ENCODE measurements at regions not wholly inside any gene's neighbourhood (a gene's known extent, or its start where the extent isn't known, plus 50 kb on each side); places are given as distances from the start of the nearest gene placed in this dataset.

DNA sequence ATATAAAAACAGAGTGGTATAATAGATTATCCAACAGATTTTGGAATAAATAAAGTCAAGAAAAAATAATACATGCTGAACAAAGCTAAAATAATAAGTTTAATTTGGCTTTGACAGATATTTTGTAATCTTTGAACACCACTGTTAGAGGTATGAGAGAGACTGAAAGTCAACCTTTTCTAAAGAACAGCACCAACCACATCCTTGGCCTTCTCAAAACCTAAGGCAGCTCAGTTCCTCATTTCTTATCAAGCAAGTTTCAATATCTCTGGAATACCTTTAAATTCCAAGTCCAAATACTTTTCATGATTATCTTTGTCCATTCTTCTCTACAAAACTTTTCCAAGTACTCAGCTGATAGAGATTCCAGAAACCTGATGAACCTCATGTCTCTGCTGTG lies 1603.8 kb downstream of the CDH8 start (continued):
- TF ChIP-seq, protein P1, sequence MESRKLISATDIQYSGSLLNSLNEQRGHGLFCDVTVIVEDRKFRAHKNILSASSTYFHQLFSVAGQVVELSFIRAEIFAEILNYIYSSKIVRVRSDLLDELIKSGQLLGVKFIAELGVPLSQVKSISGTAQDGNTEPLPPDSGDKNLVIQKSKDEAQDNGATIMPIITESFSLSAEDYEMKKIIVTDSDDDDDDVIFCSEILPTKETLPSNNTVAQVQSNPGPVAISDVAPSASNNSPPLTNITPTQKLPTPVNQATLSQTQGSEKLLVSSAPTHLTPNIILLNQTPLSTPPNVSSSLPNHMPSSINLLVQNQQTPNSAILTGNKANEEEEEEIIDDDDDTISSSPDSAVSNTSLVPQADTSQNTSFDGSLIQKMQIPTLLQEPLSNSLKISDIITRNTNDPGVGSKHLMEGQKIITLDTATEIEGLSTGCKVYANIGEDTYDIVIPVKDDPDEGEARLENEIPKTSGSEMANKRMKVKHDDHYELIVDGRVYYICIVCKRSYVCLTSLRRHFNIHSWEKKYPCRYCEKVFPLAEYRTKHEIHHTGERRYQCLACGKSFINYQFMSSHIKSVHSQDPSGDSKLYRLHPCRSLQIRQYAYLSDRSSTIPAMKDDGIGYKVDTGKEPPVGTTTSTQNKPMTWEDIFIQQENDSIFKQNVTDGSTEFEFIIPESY (IDR thresholded peaks at IDR 0.05): no peak
- TF ChIP-seq, protein P2, sequence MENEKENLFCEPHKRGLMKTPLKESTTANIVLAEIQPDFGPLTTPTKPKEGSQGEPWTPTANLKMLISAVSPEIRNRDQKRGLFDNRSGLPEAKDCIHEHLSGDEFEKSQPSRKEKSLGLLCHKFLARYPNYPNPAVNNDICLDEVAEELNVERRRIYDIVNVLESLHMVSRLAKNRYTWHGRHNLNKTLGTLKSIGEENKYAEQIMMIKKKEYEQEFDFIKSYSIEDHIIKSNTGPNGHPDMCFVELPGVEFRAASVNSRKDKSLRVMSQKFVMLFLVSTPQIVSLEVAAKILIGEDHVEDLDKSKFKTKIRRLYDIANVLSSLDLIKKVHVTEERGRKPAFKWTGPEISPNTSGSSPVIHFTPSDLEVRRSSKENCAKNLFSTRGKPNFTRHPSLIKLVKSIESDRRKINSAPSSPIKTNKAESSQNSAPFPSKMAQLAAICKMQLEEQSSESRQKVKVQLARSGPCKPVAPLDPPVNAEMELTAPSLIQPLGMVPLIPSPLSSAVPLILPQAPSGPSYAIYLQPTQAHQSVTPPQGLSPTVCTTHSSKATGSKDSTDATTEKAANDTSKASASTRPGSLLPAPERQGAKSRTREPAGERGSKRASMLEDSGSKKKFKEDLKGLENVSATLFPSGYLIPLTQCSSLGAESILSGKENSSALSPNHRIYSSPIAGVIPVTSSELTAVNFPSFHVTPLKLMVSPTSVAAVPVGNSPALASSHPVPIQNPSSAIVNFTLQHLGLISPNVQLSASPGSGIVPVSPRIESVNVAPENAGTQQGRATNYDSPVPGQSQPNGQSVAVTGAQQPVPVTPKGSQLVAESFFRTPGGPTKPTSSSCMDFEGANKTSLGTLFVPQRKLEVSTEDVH (IDR thresholded peaks at IDR 0.05; ENCODE audit: low read depth, partially characterized antibody): no peak
- no peak for TF ChIP-seq ZBED1 (IDR thresholded peaks at IDR 0.05; ENCODE audit: borderline replicate concordance)

DNA sequence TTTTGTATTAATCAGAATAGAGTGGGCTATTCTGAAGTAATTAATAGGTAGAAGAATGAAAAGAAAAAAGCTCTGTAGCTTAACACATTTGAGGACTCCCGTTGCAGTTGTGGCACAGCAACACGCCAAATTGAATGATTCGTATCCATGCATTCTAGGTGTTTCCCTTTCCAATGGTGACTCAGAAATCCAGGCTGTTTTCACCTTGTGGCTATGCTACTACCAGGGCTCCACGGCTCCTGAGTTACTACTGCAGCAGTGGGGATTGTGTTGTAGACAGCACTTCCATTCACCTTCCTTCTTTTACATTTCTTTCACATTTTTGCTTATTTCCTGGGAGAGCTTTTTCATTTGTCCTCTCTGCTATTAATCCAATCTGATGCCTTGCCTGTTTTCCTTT lies 1616.4 kb downstream of the CDH8 start:
- RAD21 ChIA-PET (ENCODE audit: unreplicated experiment): no interaction called here
- no peak for ATAC-seq
- H2AFZ ChIP-seq (ENCODE audit: control insufficient read depth, low read depth, low read length): no peak overlapping the region
- in situ Hi-C loops (cut with MboI): no loop called here
- no peak for TF ChIP-seq KLF5 (IDR thresholded peaks at IDR 0.05; ENCODE audit: partially characterized antibody)
- TF ChIP-seq, protein P3, sequence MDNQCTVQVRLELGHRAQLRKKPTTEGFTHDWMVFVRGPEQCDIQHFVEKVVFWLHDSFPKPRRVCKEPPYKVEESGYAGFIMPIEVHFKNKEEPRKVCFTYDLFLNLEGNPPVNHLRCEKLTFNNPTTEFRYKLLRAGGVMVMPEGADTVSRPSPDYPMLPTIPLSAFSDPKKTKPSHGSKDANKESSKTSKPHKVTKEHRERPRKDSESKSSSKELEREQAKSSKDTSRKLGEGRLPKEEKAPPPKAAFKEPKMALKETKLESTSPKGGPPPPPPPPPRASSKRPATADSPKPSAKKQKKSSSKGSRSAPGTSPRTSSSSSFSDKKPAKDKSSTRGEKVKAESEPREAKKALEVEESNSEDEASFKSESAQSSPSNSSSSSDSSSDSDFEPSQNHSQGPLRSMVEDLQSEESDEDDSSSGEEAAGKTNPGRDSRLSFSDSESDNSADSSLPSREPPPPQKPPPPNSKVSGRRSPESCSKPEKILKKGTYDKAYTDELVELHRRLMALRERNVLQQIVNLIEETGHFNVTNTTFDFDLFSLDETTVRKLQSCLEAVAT (IDR thresholded peaks at IDR 0.05): no peak
- TF ChIP-seq, protein P4, sequence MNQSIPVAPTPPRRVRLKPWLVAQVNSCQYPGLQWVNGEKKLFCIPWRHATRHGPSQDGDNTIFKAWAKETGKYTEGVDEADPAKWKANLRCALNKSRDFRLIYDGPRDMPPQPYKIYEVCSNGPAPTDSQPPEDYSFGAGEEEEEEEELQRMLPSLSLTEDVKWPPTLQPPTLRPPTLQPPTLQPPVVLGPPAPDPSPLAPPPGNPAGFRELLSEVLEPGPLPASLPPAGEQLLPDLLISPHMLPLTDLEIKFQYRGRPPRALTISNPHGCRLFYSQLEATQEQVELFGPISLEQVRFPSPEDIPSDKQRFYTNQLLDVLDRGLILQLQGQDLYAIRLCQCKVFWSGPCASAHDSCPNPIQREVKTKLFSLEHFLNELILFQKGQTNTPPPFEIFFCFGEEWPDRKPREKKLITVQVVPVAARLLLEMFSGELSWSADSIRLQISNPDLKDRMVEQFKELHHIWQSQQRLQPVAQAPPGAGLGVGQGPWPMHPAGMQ (IDR thresholded peaks at IDR 0.05; ENCODE audit: borderline replicate concordance): no peak
- TF ChIP-seq BCL11A (IDR thresholded peaks at IDR 0.05; ENCODE audit: low read depth, low read length): no peak
- TF ChIP-seq, protein P5, sequence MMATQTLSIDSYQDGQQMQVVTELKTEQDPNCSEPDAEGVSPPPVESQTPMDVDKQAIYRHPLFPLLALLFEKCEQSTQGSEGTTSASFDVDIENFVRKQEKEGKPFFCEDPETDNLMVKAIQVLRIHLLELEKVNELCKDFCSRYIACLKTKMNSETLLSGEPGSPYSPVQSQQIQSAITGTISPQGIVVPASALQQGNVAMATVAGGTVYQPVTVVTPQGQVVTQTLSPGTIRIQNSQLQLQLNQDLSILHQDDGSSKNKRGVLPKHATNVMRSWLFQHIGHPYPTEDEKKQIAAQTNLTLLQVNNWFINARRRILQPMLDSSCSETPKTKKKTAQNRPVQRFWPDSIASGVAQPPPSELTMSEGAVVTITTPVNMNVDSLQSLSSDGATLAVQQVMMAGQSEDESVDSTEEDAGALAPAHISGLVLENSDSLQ (IDR thresholded peaks at IDR 0.05): no peak
- TF ChIP-seq TCF3 (IDR thresholded peaks at IDR 0.05; ENCODE audit: borderline replicate concordance, insufficient read depth, low read depth, low read length): no peak
- no peak for TF ChIP-seq ZNF24 (IDR thresholded peaks at IDR 0.05)
- no peak for TF ChIP-seq ASH2L (IDR thresholded peaks at IDR 0.05; ENCODE audit: borderline replicate concordance, low read depth)
- no peak for TF ChIP-seq ZNF384 (IDR thresholded peaks at IDR 0.05; ENCODE audit: borderline replicate concordance, low read depth, low read length)
- no peak for TF ChIP-seq SPI1 (IDR thresholded peaks at IDR 0.05; ENCODE audit: borderline replicate concordance, insufficient read depth, low read depth, low read length)
- TF ChIP-seq EED (IDR thresholded peaks at IDR 0.05; ENCODE audit: low read depth): no peak
- no peak for TF ChIP-seq RBBP5 (conservative IDR thresholded peaks at IDR 0.05)
- H3K4me3 ChIP-seq: no peak overlapping the region
- H4K20me1 ChIP-seq (ENCODE audit: control insufficient read depth, insufficient read depth): no peaks in the 10 kb centered on the region
- H3K9ac ChIP-seq (ENCODE audit: control insufficient read depth, insufficient read depth, low read length): no peak overlapping the region
- no peak overlapping the region for H3K27ac ChIP-seq (ENCODE audit: control insufficient read depth, insufficient read depth)
- POLR2A ChIA-PET: no interaction called here
- SMC1A ChIA-PET (ENCODE audit: uncharacterized antibody, unreplicated experiment): no interaction called here
- no peaks in the 10 kb centered on the region for H3K27me3 ChIP-seq (replicated peaks in 1 of 2; ENCODE audit: control insufficient read depth in 2 of 2, insufficient read depth in 2 of 2, low read length in 1 of 2)
- H3K4me1 ChIP-seq (ENCODE audit: control insufficient read depth, insufficient read depth, low read length): no peaks in the 10 kb centered on the region
- FAIRE-seq: no peak
- no peak for DNase-seq (ENCODE audit: low read depth, low spot score)
- no peaks in the 10 kb centered on the region for H3K9me3 ChIP-seq (replicated peaks; ENCODE audit: control insufficient read depth, insufficient read depth, low read length)
- no peaks in the 10 kb centered on the region for H3K79me2 ChIP-seq (ENCODE audit: control insufficient read depth, insufficient read depth, low read length)
- intact Hi-C loops (cut with micrococcal nuclease; ENCODE audit: unreplicated experiment): no loop called here
- WGBS (ENCODE audit: insufficient coverage, insufficient replicate concordance, low lambda C conversion rate, missing lambda C conversion rate): 48% methylated on average over 4 of the region's 4 CpGs
- no peak overlapping the region for H3K4me2 ChIP-seq (ENCODE audit: control insufficient read depth, insufficient read depth)
- H3K36me3 ChIP-seq (ENCODE audit: control insufficient read depth in 2 of 2, insufficient read depth in 2 of 2, low read length in 1 of 2): no peaks in the 10 kb centered on the region
- CTCF ChIA-PET: no interaction called here
- BruUV-seq (replicated peaks): no TSS peak
